ENCODE measurements at regions not wholly inside any gene's neighbourhood (a gene's known extent, or its start where the extent isn't known, plus 50 kb on each side); places are given as distances from the start of the nearest gene placed in this dataset.
A peak's percentile ranks its signal among the peaks of the same experiment; 100 is the strongest.
"Not testable (repeated sequence)": the region's sequence is repeated elsewhere in the genome, so short reads cannot be mapped to it uniquely, and the experiment has no call there.

DNA sequence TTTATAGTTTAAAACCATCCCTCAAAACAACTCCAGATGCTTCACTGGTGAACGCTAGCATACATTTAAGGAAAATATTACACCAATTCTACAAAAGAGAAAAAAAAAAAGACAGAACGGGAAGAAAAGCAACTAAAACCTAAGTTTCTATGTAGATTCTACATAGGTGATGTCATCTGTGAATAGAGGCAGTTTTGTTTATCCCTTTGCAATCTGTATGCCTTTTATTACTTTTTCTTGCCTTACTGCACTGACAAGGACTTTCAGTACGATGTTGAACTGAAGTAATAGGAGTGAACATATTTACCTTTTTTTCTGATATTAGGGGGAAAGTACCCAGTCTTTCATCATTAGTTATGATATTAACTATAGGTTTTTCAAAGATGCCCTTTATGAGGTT, 101.7 kb upstream of the HAO2 start:
- Histone ChIP-seq H2BK120ac (ENCODE audit: low read depth, low read length) (no peak overlapping the region), H4K91ac (ENCODE audit: low read length) (no peak overlapping the region), H4K8ac (ENCODE audit: low read length) (no peak overlapping the region), H2BK5ac (ENCODE audit: low read depth, low read length, poor library complexity, severe bottlenecking) (no peak overlapping the region), H3K27ac (ENCODE audit: low read length, poor library complexity, severe bottlenecking) (no peak overlapping the region), H3K36me3 (ENCODE audit: control insufficient read depth in 1 of 2, insufficient read depth in 2 of 2, low read depth in 1 of 2, low read length in 2 of 2) (no peaks in the 10 kb centered on the region), H3K14ac (ENCODE audit: low read length in 2 of 2) (no peak overlapping the region), H2BK12ac (ENCODE audit: low read length in 2 of 2) (no peak overlapping the region), H3K18ac (ENCODE audit: low read depth in 1 of 2, low read length in 2 of 2) (no peak overlapping the region), H3K9ac (ENCODE audit: low read length) (no peak overlapping the region), H3K9me3 (ENCODE audit: control insufficient read depth, low read length) (no peaks in the 10 kb centered on the region), H3K4me1 (ENCODE audit: control insufficient read depth, insufficient read depth, low read depth, low read length) (no peaks in the 10 kb centered on the region), H2AK5ac (ENCODE audit: low read length, severe bottlenecking) (no peak overlapping the region), H2BK15ac (ENCODE audit: low read depth, poor library complexity, severe bottlenecking) (no peak overlapping the region), H3K27me3 (ENCODE audit: control insufficient read depth in 1 of 2, insufficient read depth in 1 of 2, low read length in 2 of 2) (no peaks in the 10 kb centered on the region), H2AFZ (ENCODE audit: low read depth, low read length) (no peak overlapping the region), H3K4me3 (ENCODE audit: insufficient read depth in 1 of 2, low read depth in 1 of 2, low read length in 2 of 2) (no peak overlapping the region), H3K79me1 (replicated peaks; ENCODE audit: low read length, poor library complexity, severe bottlenecking) (no peaks in the 10 kb centered on the region), H3K4ac (ENCODE audit: low read depth in 1 of 2, low read length in 2 of 2) (no peak overlapping the region), H3K23ac (ENCODE audit: low read length in 2 of 2) (no peak overlapping the region), H3K4me2 (ENCODE audit: low read length, poor library complexity, severe bottlenecking) (no peak overlapping the region)
- 80% methylated on average over 1 of the region's 3 CpGs for WGBS
- no peak for DNase-seq

DNA sequence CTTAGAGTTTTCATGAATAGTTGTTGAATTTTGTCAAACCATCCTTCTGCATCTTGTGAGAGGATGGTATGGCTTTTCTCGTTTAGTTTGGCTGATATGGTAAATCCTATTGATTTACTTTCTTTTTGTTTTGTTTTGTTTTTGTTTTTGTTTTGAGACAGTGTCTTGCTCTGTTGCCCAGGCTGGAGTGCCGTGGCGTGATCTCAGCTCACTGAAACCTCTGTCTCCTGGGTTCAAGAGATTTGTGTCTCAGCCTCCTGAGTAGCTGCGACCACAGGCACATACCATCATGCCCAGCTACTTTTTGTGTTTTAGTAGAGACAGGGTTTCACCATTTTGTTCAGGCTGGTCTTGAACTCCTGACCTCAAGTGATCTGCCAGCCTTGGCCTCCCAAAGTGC, 101.3 kb upstream of the HAO2 start:
- not testable (repeated sequence) for H3K4me3 ChIP-seq (ENCODE audit: insufficient read depth in 1 of 2, low read depth in 1 of 2, low read length in 2 of 2); H4K91ac ChIP-seq (ENCODE audit: low read length); H2BK120ac ChIP-seq (ENCODE audit: low read depth, low read length); H3K14ac ChIP-seq (ENCODE audit: low read length in 2 of 2); H2BK5ac ChIP-seq (ENCODE audit: low read depth, low read length, poor library complexity, severe bottlenecking); H3K4ac ChIP-seq (ENCODE audit: low read depth in 1 of 2, low read length in 2 of 2); H4K8ac ChIP-seq (ENCODE audit: low read length); H3K4me1 ChIP-seq (ENCODE audit: control insufficient read depth, insufficient read depth, low read depth, low read length); H3K36me3 ChIP-seq (ENCODE audit: control insufficient read depth in 1 of 2, insufficient read depth in 2 of 2, low read depth in 1 of 2, low read length in 2 of 2); H2AK5ac ChIP-seq (ENCODE audit: low read length, severe bottlenecking); H3K27me3 ChIP-seq (ENCODE audit: control insufficient read depth in 1 of 2, insufficient read depth in 1 of 2, low read length in 2 of 2); H3K9me3 ChIP-seq (ENCODE audit: control insufficient read depth, low read length); H3K27ac ChIP-seq (ENCODE audit: low read length, poor library complexity, severe bottlenecking); H3K9ac ChIP-seq (ENCODE audit: low read length); H3K4me2 ChIP-seq (ENCODE audit: low read length, poor library complexity, severe bottlenecking); H2BK15ac ChIP-seq (ENCODE audit: low read depth, poor library complexity, severe bottlenecking); H3K23ac ChIP-seq (ENCODE audit: low read length in 2 of 2); H3K79me1 ChIP-seq (replicated peaks; ENCODE audit: low read length, poor library complexity, severe bottlenecking); H3K18ac ChIP-seq (ENCODE audit: low read depth in 1 of 2, low read length in 2 of 2); H2AFZ ChIP-seq (ENCODE audit: low read depth, low read length); DNase-seq; H2BK12ac ChIP-seq (ENCODE audit: low read length in 2 of 2)
- 86% methylated on average over 4 of the region's 4 CpGs for WGBS

DNA sequence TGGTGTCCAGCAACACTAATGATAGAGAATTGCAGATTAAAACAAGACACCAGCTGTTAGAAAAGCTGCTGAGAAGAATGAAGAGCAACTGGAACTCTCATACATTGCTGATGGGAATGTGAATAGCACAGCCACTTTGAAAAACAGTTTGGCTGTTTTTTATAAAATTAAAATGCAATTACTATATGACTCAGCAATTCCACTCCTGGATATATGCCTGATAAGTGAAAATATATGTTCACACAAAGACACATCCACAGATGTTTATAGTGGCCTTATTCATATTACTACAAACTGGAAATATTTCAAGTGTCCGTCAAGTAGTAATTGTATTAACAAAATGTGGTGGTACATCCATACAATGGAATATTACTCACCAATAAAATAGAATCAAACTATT, 99.7 kb upstream of the HAO2 start:
- no peaks in the 10 kb centered on the region for H3K4me1 ChIP-seq (ENCODE audit: control insufficient read depth, insufficient read depth, low read depth, low read length)
- no peak overlapping the region for H2AK5ac ChIP-seq (ENCODE audit: low read length, severe bottlenecking)
- H4K8ac ChIP-seq (ENCODE audit: low read length) = no peak overlapping the region
- no peak overlapping the region for H2BK15ac ChIP-seq (ENCODE audit: low read depth, poor library complexity, severe bottlenecking)
- no peak overlapping the region for H3K4me3 ChIP-seq (ENCODE audit: insufficient read depth in 1 of 2, low read depth in 1 of 2, low read length in 2 of 2)
- no peak overlapping the region for H2BK5ac ChIP-seq (ENCODE audit: low read depth, low read length, poor library complexity, severe bottlenecking)
- H3K14ac ChIP-seq (ENCODE audit: low read length in 2 of 2) = no peak overlapping the region
- no peak overlapping the region for H3K4me2 ChIP-seq (ENCODE audit: low read length, poor library complexity, severe bottlenecking)
- H3K9me3 ChIP-seq (ENCODE audit: control insufficient read depth, low read length) = no peaks in the 10 kb centered on the region
- H2BK120ac ChIP-seq (ENCODE audit: low read depth, low read length) = no peak overlapping the region
- no peak overlapping the region for H2AFZ ChIP-seq (ENCODE audit: low read depth, low read length)
- no peak overlapping the region for H4K91ac ChIP-seq (ENCODE audit: low read length)
- DNase-seq = no peak
- H3K79me1 ChIP-seq (replicated peaks; ENCODE audit: low read length, poor library complexity, severe bottlenecking) = no peaks in the 10 kb centered on the region
- H3K4ac ChIP-seq (ENCODE audit: low read depth in 1 of 2, low read length in 2 of 2) = no peak overlapping the region
- H3K23ac ChIP-seq (ENCODE audit: low read length in 2 of 2) = no peak overlapping the region
- no peak overlapping the region for H3K18ac ChIP-seq (ENCODE audit: low read depth in 1 of 2, low read length in 2 of 2)
- no CpG with 5 or more reads among the region's 1 CpG for WGBS
- no peaks in the 10 kb centered on the region for H3K36me3 ChIP-seq (ENCODE audit: control insufficient read depth in 1 of 2, insufficient read depth in 2 of 2, low read depth in 1 of 2, low read length in 2 of 2)
- no peak overlapping the region for H3K9ac ChIP-seq (ENCODE audit: low read length)
- no peaks in the 10 kb centered on the region for H3K27me3 ChIP-seq (ENCODE audit: control insufficient read depth in 1 of 2, insufficient read depth in 1 of 2, low read length in 2 of 2)
- no peak overlapping the region for H2BK12ac ChIP-seq (ENCODE audit: low read length in 2 of 2)
- no peak overlapping the region for H3K27ac ChIP-seq (ENCODE audit: low read length, poor library complexity, severe bottlenecking)

DNA sequence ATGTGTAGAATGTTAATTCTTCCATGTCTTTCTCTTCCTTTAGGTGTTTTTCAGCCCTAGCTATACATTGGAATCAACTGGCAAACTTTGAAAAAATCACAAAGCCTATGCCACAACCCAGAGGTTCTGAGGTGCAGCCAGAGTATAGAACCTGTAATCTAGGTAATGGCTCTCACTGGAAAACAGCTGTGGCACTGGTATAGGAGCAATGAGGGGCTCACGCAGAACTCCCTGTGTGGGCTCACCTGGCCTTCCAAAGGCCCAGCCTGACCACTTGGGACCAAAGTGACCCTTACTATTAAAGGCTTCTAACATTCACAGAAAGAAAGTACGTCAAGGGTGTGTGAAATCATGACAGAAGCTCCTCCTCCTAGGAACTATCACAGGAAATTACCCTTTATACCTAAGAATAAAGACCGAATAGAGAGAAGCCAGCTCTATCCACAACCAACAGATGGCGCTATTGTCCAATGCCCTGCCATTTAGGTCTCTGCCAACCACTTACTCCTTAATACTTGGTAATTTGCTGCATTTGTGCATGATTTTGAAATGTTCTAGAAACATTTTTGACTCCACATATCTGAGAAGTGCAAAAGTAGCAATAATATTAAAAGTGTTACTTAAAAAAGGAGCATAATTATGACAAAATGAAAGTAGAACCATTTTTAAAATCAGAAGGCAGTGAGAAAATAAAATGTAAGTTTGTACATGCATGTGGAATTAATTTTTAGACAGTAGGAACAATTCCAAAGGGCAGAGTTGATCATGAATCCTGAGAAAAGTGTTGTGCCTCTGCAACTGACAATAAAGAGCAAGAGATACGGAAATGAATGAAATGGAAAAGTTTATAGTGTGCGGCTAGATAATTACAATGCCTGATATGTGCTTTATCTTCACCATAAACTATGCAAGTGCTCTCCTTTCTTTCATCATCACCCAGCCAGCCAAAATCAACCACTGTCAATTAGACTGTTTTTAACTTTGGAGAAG, 93.1 kb upstream of the HAO2 start:
- no peak overlapping the region for H3K18ac ChIP-seq (ENCODE audit: low read depth in 1 of 2, low read length in 2 of 2)
- H4K8ac ChIP-seq (ENCODE audit: low read length) = no peak overlapping the region
- no peak overlapping the region for H3K27ac ChIP-seq (ENCODE audit: low read length, poor library complexity, severe bottlenecking)
- H3K36me3 ChIP-seq (ENCODE audit: control insufficient read depth in 1 of 2, insufficient read depth in 2 of 2, low read depth in 1 of 2, low read length in 2 of 2) = no peaks in the 10 kb centered on the region
- no peak overlapping the region for H2BK15ac ChIP-seq (ENCODE audit: low read depth, poor library complexity, severe bottlenecking)
- H2BK12ac ChIP-seq (ENCODE audit: low read length in 2 of 2) = no peak overlapping the region
- no peak overlapping the region for H2AK5ac ChIP-seq (ENCODE audit: low read length, severe bottlenecking)
- H2BK5ac ChIP-seq (ENCODE audit: low read depth, low read length, poor library complexity, severe bottlenecking) = no peak overlapping the region
- no peaks in the 10 kb centered on the region for H3K9me3 ChIP-seq (ENCODE audit: control insufficient read depth, low read length)
- no peak overlapping the region for H2BK120ac ChIP-seq (ENCODE audit: low read depth, low read length)
- H3K79me1 ChIP-seq (replicated peaks; ENCODE audit: low read length, poor library complexity, severe bottlenecking) = no peaks in the 10 kb centered on the region
- no peak overlapping the region for H3K4me2 ChIP-seq (ENCODE audit: low read length, poor library complexity, severe bottlenecking)
- DNase-seq = peak; percentile 58
- no peak overlapping the region for H2AFZ ChIP-seq (ENCODE audit: low read depth, low read length)
- peak overlapping the region; percentile 61 for H3K9ac ChIP-seq (ENCODE audit: low read length)
- H4K91ac ChIP-seq (ENCODE audit: low read length) = no peak overlapping the region
- WGBS = 53% methylated on average over 2 of the region's 6 CpGs
- H3K27me3 ChIP-seq (ENCODE audit: control insufficient read depth in 1 of 2, insufficient read depth in 1 of 2, low read length in 2 of 2) = peaks cover 0 to 3% of the 10 kb centered on the region in 2 experiments
- H3K4me1 ChIP-seq (ENCODE audit: control insufficient read depth, insufficient read depth, low read depth, low read length) = peaks cover 4% of the 10 kb centered on the region
- no peak overlapping the region for H3K23ac ChIP-seq (ENCODE audit: low read length in 2 of 2)
- H3K4me3 ChIP-seq (ENCODE audit: insufficient read depth in 1 of 2, low read depth in 1 of 2, low read length in 2 of 2) = peak overlapping the region in 1 of 2 experiments; percentile 5
- H3K14ac ChIP-seq (ENCODE audit: low read length in 2 of 2) = no peak overlapping the region
- H3K4ac ChIP-seq (ENCODE audit: low read depth in 1 of 2, low read length in 2 of 2) = no peak overlapping the region

Data from mesenchymal stem cell (in vitro differentiated cells and primary cell).